ENCODE measurements at regions not wholly inside any gene's neighbourhood (a gene's known extent, or its start where the extent isn't known, plus 50 kb on each side); places are given as distances from the start of the nearest gene placed in this dataset.

DNA sequence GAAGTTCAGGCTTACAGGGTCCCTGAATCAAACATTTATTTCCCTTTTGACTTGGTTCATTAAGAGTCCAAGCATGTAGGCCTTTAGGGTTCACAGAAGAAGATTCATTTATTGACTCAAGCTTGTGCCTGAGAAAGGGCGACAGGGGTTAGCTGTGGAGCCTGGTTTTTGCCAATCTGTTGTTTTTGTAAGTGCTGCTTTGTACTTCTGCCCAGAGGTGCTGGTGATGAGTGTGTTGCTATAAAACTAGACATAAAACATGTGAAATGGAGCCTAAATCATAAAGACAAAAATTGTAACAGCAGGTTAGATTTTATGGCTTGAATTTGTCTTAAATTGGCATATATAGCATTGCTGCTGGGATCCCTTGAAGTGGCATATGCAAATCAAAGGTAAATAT, 308.3 kb upstream of the UBE2E2 start:
- H3K27me3 ChIP-seq (ENCODE audit: insufficient read depth, low read length): no peaks in the 10 kb centered on the region
- no peak overlapping the region for H3K4me3 ChIP-seq (ENCODE audit: low read length)
- H3K9me3 ChIP-seq (ENCODE audit: low read length): no peaks in the 10 kb centered on the region
- H2AFZ ChIP-seq (ENCODE audit: low read depth, low read length): no peak overlapping the region
- peaks cover 18% of the 10 kb centered on the region for H3K4me1 ChIP-seq (ENCODE audit: insufficient read depth, low read length)
- H3K36me3 ChIP-seq (ENCODE audit: insufficient read depth, low read length): no peaks in the 10 kb centered on the region

- Histone ChIP-seq H3K4me1 (ENCODE audit: insufficient read depth, low read length) (peaks cover 18% of the 10 kb centered on the region), H2AFZ (ENCODE audit: low read depth, low read length) (no peak overlapping the region)
Measured at GRCh38 chr3:22895671-22896070, 307.5 kb upstream of the UBE2E2 start.

GRCh38 chr3:22898558-22898957, 304.6 kb upstream of the UBE2E2 start:
- no peaks in the 10 kb centered on the region for H3K27me3 ChIP-seq (ENCODE audit: insufficient read depth, low read length)
- H2AFZ ChIP-seq (ENCODE audit: low read depth, low read length): no peak overlapping the region
- H3K4me3 ChIP-seq (ENCODE audit: low read length): no peak overlapping the region
- H3K4me1 ChIP-seq (ENCODE audit: insufficient read depth, low read length): peaks cover 18% of the 10 kb centered on the region
- H3K36me3 ChIP-seq (ENCODE audit: insufficient read depth, low read length): no peaks in the 10 kb centered on the region
- H3K9me3 ChIP-seq (ENCODE audit: low read length): no peaks in the 10 kb centered on the region

More at GRCh38 chr3:22895671-22896070, 307.5 kb upstream of the UBE2E2 start:
- H3K4me3 ChIP-seq (ENCODE audit: low read length): no peak overlapping the region
- H3K36me3 ChIP-seq (ENCODE audit: insufficient read depth, low read length): no peaks in the 10 kb centered on the region
- H3K27me3 ChIP-seq (ENCODE audit: insufficient read depth, low read length): no peaks in the 10 kb centered on the region
- no peaks in the 10 kb centered on the region for H3K9me3 ChIP-seq (ENCODE audit: low read length)

GRCh38 chr3:22899441-22899840, 303.7 kb upstream of the UBE2E2 start:
- Histone ChIP-seq H3K27me3 (ENCODE audit: insufficient read depth, low read length) (no peaks in the 10 kb centered on the region), H3K9me3 (ENCODE audit: low read length) (no peaks in the 10 kb centered on the region), H3K4me1 (ENCODE audit: insufficient read depth, low read length) (peaks cover 9% of the 10 kb centered on the region), H3K4me3 (ENCODE audit: low read length) (no peak overlapping the region), H3K36me3 (ENCODE audit: insufficient read depth, low read length) (no peaks in the 10 kb centered on the region), H2AFZ (ENCODE audit: low read depth, low read length) (no peak overlapping the region)

GRCh38 chr3:22900296-22900695, 302.8 kb upstream of the UBE2E2 start:
- Histone ChIP-seq H3K36me3 (ENCODE audit: insufficient read depth, low read length) (no peaks in the 10 kb centered on the region), H3K4me1 (ENCODE audit: insufficient read depth, low read length) (peaks cover 2% of the 10 kb centered on the region), H3K4me3 (ENCODE audit: low read length) (no peak overlapping the region), H2AFZ (ENCODE audit: low read depth, low read length) (no peak overlapping the region), H3K9me3 (ENCODE audit: low read length) (no peaks in the 10 kb centered on the region), H3K27me3 (ENCODE audit: insufficient read depth, low read length) (no peaks in the 10 kb centered on the region)

- H3K4me1 ChIP-seq (ENCODE audit: insufficient read depth, low read length): no peaks in the 10 kb centered on the region
- H3K4me3 ChIP-seq (ENCODE audit: low read length): no peak overlapping the region
- H3K36me3 ChIP-seq (ENCODE audit: insufficient read depth, low read length): no peaks in the 10 kb centered on the region
- no peaks in the 10 kb centered on the region for H3K27me3 ChIP-seq (ENCODE audit: insufficient read depth, low read length)
- H2AFZ ChIP-seq (ENCODE audit: low read depth, low read length): no peak overlapping the region
- H3K9me3 ChIP-seq (ENCODE audit: low read length): no peaks in the 10 kb centered on the region
Measured at GRCh38 chr3:22901684-22902083, 301.4 kb upstream of the UBE2E2 start.

GRCh38 chr3:22907161-22907780, 295.9 kb upstream of the UBE2E2 start:
- no peaks in the 10 kb centered on the region for H3K9me3 ChIP-seq (ENCODE audit: low read length)
- no peaks in the 10 kb centered on the region for H3K4me1 ChIP-seq (ENCODE audit: insufficient read depth, low read length)
- no peak overlapping the region for H3K4me3 ChIP-seq (ENCODE audit: low read length)
- no peak overlapping the region for H2AFZ ChIP-seq (ENCODE audit: low read depth, low read length)
- no peaks in the 10 kb centered on the region for H3K27me3 ChIP-seq (ENCODE audit: insufficient read depth, low read length)
- H3K36me3 ChIP-seq (ENCODE audit: insufficient read depth, low read length): no peaks in the 10 kb centered on the region

GRCh38 chr3:22907796-22908195, 295.3 kb upstream of the UBE2E2 start:
- no peak overlapping the region for H3K4me3 ChIP-seq (ENCODE audit: low read length)
- H3K4me1 ChIP-seq (ENCODE audit: insufficient read depth, low read length): no peaks in the 10 kb centered on the region
- H3K9me3 ChIP-seq (ENCODE audit: low read length): no peaks in the 10 kb centered on the region
- H3K36me3 ChIP-seq (ENCODE audit: insufficient read depth, low read length): no peaks in the 10 kb centered on the region
- no peak overlapping the region for H2AFZ ChIP-seq (ENCODE audit: low read depth, low read length)
- no peaks in the 10 kb centered on the region for H3K27me3 ChIP-seq (ENCODE audit: insufficient read depth, low read length)

DNA sequence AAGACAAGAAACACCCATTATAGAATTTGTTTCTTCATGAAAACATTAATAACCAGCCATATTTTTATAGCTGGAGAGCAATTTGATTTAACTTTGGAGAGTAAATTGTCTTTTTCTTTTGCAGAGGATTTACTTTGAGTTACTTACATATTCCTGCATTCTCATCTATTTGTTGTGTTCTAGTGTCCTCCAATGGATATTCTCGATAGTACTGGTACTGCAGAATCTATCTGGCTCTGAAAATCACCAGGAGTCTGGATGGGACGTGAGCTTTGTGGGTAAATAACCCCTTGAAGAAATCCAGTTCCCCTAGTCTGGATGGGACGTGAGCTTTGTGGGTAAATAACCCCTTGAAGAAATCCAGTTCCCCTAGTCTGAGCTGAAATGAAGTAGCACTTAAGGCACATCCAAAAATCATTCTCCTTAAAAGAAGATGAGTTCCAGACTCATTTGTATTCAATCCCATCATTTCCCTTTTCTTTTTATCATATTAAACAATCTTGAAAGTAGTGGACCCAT, 294.1 kb upstream of the UBE2E2 start:
- no peaks in the 10 kb centered on the region for H3K27me3 ChIP-seq (ENCODE audit: insufficient read depth, low read length)
- no peak overlapping the region for H3K4me3 ChIP-seq (ENCODE audit: low read length)
- H3K4me1 ChIP-seq (ENCODE audit: insufficient read depth, low read length): no peaks in the 10 kb centered on the region
- H3K9me3 ChIP-seq (ENCODE audit: low read length): no peaks in the 10 kb centered on the region
- H2AFZ ChIP-seq (ENCODE audit: low read depth, low read length): no peak overlapping the region
- no peaks in the 10 kb centered on the region for H3K36me3 ChIP-seq (ENCODE audit: insufficient read depth, low read length)

GRCh38 chr3:22916933-22917332, 286.2 kb upstream of the UBE2E2 start:
- no peak overlapping the region for H2AFZ ChIP-seq (ENCODE audit: low read depth, low read length)
- no peak overlapping the region for H3K4me3 ChIP-seq (ENCODE audit: low read length)
- H3K27me3 ChIP-seq (ENCODE audit: insufficient read depth, low read length): no peaks in the 10 kb centered on the region
- no peaks in the 10 kb centered on the region for H3K36me3 ChIP-seq (ENCODE audit: insufficient read depth, low read length)
- no peaks in the 10 kb centered on the region for H3K4me1 ChIP-seq (ENCODE audit: insufficient read depth, low read length)
- no peaks in the 10 kb centered on the region for H3K9me3 ChIP-seq (ENCODE audit: low read length)

GRCh38 chr3:22920006-22920405, 283.1 kb upstream of the UBE2E2 start:
- Histone ChIP-seq H3K36me3 (ENCODE audit: insufficient read depth, low read length) (no peaks in the 10 kb centered on the region), H3K9me3 (ENCODE audit: low read length) (no peaks in the 10 kb centered on the region), H3K27me3 (ENCODE audit: insufficient read depth, low read length) (no peaks in the 10 kb centered on the region), H2AFZ (ENCODE audit: low read depth, low read length) (no peak overlapping the region), H3K4me3 (ENCODE audit: low read length) (no peak overlapping the region), H3K4me1 (ENCODE audit: insufficient read depth, low read length) (no peaks in the 10 kb centered on the region)

DNA sequence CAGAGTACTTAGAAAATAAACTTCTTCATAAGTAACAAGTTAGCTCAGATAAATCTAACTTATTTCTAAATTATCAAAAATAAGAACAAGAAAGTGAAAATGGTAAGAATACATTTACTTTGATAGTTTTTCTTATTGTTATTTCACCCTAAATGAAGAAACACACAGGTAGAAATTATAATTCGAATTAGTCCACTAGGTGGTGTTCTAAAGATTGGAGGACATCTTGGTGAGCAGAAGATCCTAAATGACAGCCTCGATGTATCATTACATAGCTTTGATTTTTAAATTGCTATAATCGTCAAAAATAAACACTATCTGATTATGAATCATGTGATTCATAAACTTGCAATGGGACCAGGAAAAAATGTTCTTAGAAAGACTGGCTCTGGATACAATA, 280.8 kb upstream of the UBE2E2 start:
- Histone ChIP-seq H3K4me3 (ENCODE audit: low read length) (no peak overlapping the region), H3K27me3 (ENCODE audit: insufficient read depth, low read length) (no peaks in the 10 kb centered on the region), H2AFZ (ENCODE audit: low read depth, low read length) (no peak overlapping the region), H3K4me1 (ENCODE audit: insufficient read depth, low read length) (no peaks in the 10 kb centered on the region), H3K36me3 (ENCODE audit: insufficient read depth, low read length) (no peaks in the 10 kb centered on the region), H3K9me3 (ENCODE audit: low read length) (no peaks in the 10 kb centered on the region)

DNA sequence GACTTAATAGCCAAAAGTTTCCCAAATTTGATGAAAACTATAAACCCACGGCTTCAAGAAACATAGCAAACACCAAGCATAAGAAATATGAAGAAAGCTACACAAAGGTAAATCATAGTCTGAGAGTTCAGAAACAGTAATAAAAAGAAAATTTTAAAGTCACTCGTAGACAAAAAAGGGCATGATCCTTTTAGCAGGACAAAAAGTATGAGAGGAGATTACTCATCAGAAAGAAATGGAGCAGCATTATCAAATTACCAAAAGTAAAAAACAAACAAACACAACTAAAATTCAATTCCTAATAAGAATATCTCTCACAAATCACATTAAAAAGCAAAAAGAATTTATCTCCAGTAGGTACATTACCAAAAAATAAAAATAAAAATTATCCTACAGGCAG, 279.4 kb upstream of the UBE2E2 start:
- Histone ChIP-seq H3K4me3 (ENCODE audit: low read length) (no peak overlapping the region), H2AFZ (ENCODE audit: low read depth, low read length) (no peak overlapping the region), H3K4me1 (ENCODE audit: insufficient read depth, low read length) (no peaks in the 10 kb centered on the region), H3K27me3 (ENCODE audit: insufficient read depth, low read length) (no peaks in the 10 kb centered on the region), H3K36me3 (ENCODE audit: insufficient read depth, low read length) (no peaks in the 10 kb centered on the region), H3K9me3 (ENCODE audit: low read length) (no peaks in the 10 kb centered on the region)
